ENCODE measurements at regions not wholly inside any gene's neighbourhood (a gene's known extent, or its start where the extent isn't known, plus 50 kb on each side); places are given as distances from the start of the nearest gene placed in this dataset.

DNA sequence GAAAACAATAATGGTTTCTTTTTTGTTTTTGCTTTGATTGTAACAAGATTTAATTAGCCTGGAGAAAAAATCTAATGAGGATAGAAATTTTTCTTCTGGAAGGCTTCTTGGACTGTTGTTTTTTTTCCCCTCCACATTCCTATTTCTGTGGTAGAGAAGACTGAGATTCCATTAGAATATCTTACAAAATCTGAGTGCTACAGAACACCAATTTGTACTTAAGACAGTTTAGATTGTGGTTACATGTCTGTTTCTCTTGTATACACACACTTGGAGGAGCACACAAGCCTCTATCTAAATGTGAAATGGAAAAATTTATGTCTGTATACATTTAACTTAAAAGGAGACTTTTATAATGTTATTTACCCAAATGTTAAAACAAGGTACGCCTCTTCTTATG is 176.9 kb upstream of the ARSJ start:
- Histone ChIP-seq H3K36me3 (no peaks in the 10 kb centered on the region), H3K9me3 (no peaks in the 10 kb centered on the region), H3K27ac (no peak overlapping the region), H3K4me1 (no peaks in the 10 kb centered on the region), H3K27me3 (no peaks in the 10 kb centered on the region), H3K4me3 (no peak overlapping the region)
- WGBS, 2 donors, result 90 to 96% methylated on average over 1 of the region's 1 CpG
- no peak for TF ChIP-seq EP300 (IDR thresholded peaks at IDR 0.05)
- TF ChIP-seq POLR2AphosphoS5 (IDR thresholded peaks at IDR 0.05), result no peak
- no peak for TF ChIP-seq CTCF (IDR thresholded peaks at IDR 0.05)
- TF ChIP-seq POLR2A (IDR thresholded peaks at IDR 0.05), result no peak
- DNase-seq (no peak), ATAC-seq (ENCODE audit: low FRiP score in 2 of 2) (no peak)

DNA sequence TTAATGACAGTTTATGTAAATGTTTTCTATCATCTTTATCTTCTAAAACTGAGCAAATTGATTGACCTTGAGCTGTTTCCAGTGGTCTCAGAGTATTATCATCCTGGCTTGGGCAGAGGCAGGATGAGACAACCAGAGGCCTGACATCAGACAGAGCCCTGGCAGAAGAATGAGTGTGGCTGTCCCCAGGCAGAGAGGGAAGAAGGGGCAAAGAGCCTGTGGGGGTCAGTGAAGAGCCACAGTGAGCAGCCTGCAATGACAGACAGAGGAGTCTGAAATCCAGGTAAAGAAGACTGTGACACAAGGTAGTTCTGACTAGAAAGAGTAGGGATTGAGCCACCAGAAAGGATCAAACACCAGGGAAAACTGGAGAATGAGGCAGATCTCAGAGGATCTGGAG is 182.4 kb upstream of the ARSJ start:
- H3K36me3 ChIP-seq, result no peaks in the 10 kb centered on the region
- no peaks in the 10 kb centered on the region for H3K9me3 ChIP-seq
- no peaks in the 10 kb centered on the region for H3K27me3 ChIP-seq
- no peak for ATAC-seq (ENCODE audit: low FRiP score in 2 of 2)
- no peak for DNase-seq
- no peaks in the 10 kb centered on the region for H3K4me1 ChIP-seq
- H3K27ac ChIP-seq, result no peak overlapping the region
- H3K4me3 ChIP-seq, result no peak overlapping the region
- TF ChIP-seq POLR2AphosphoS5 (IDR thresholded peaks at IDR 0.05) (no peak), CTCF (IDR thresholded peaks at IDR 0.05) (no peak), POLR2A (IDR thresholded peaks at IDR 0.05) (no peak), EP300 (IDR thresholded peaks at IDR 0.05) (no peak)

GRCh38 chr4:114163051-114163450 is 183.6 kb upstream of the ARSJ start:
- ATAC-seq (ENCODE audit: low FRiP score in 2 of 2) (no peak), DNase-seq (no peak)
- 92 to 96% methylated on average over 4 of the region's 4 CpGs for WGBS, 2 donors
- no peaks in the 10 kb centered on the region for H3K36me3 ChIP-seq
- H3K4me3 ChIP-seq, result no peak overlapping the region
- H3K4me1 ChIP-seq, result no peaks in the 10 kb centered on the region
- no peaks in the 10 kb centered on the region for H3K9me3 ChIP-seq
- no peaks in the 10 kb centered on the region for H3K27me3 ChIP-seq
- TF ChIP-seq CTCF (IDR thresholded peaks at IDR 0.05) (no peak), EP300 (IDR thresholded peaks at IDR 0.05) (no peak), POLR2AphosphoS5 (IDR thresholded peaks at IDR 0.05) (no peak)
- no peak overlapping the region for H3K27ac ChIP-seq

DNA sequence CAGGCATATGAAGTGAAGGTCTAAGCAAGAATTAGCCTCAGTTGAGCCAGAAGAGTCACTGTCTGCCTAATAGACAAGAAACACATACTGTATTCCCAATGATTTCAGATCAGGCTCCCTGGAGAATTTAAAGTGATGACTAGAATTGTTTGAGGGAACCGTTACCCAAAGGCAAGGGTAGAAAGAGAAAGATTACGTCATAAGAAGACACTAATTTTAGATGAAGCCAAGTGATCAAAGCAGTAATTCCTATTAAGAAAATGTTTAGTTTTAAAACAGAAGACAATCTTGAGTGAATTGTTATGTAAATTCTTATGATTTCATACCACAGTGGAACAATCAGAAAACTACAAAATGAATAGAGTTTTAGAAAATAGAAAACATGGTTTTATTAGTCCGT is 194.5 kb upstream of the ARSJ start:
- Histone ChIP-seq H3K4me3 (no peak overlapping the region), H3K27ac (no peak overlapping the region), H3K27me3 (no peaks in the 10 kb centered on the region), H3K4me1 (no peaks in the 10 kb centered on the region), H3K36me3 (no peaks in the 10 kb centered on the region), H3K9me3 (no peaks in the 10 kb centered on the region)
- DNase-seq (no peak), ATAC-seq (ENCODE audit: low FRiP score in 2 of 2) (no peak)
- no peak for TF ChIP-seq EP300 (IDR thresholded peaks at IDR 0.05)
- TF ChIP-seq POLR2AphosphoS5 (IDR thresholded peaks at IDR 0.05), result no peak
- WGBS, 2 donors, result 76 to 84% methylated on average over 3 of the region's 3 CpGs

DNA sequence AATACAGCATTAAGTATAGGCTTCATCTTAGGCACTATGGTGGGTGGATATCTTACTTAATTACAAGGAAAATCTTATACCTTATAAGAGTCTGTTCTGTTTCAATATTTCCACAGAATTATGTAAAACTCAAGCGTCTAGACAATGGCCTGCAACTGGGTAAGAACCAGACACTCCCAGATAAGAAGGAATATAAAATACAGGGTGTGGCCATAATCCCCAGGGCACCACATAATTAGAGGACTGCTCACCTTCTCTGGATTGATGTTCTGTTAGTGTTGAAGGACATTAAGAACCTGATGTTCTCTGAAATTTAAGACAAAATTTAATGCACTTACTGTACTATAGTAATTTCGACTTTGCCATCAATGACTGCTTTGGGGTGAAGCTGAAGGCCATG is 198.2 kb upstream of the ARSJ start:
- Histone ChIP-seq H3K36me3 (no peaks in the 10 kb centered on the region), H3K4me3 (no peak overlapping the region), H3K4me1 (no peaks in the 10 kb centered on the region), H3K9me3 (no peaks in the 10 kb centered on the region), H3K27ac (no peak overlapping the region), H3K27me3 (no peaks in the 10 kb centered on the region)
- TF ChIP-seq POLR2A (IDR thresholded peaks at IDR 0.05) (no peak), CTCF (IDR thresholded peaks at IDR 0.05) (no peak), POLR2AphosphoS5 (IDR thresholded peaks at IDR 0.05) (no peak), EP300 (IDR thresholded peaks at IDR 0.05) (no peak)
- ATAC-seq (ENCODE audit: low FRiP score in 2 of 2) (no peak), DNase-seq (no peak)
- 80 to 92% methylated on average over 2 of the region's 2 CpGs for WGBS, 2 donors

All from upper lobe of left lung (tissue), 6 donors.